Gastroesophageal sphincter (tissue), 3 donors: ENCODE measurements at regions not wholly inside any gene's neighbourhood (a gene's known extent, or its start where the extent isn't known, plus 50 kb on each side); places are given as distances from the start of the nearest gene placed in this dataset.

ENCODE experiments used
- CTCF ChIP-seq, 4 experiments: fragments of 200-600 bp in 2 of 4; fragments of 450-650 bp in 2 of 4; sonication (generic) in 1 of 4; IDR thresholded peaks; one replicate each; pipeline ENCODE4 v1.5.1; 2017 to 2019; ENCODE audit warnings: antibody characterized with exemption in 4 of 4, mild to moderate bottlenecking in 2 of 4, moderate library complexity in 2 of 4
- EP300 ChIP-seq: sonication (generic); formaldehyde crosslinking; IDR thresholded peaks from one replicate; pipeline ENCODE4 v1.6.1; 2017; ENCODE audit warnings: antibody characterized with exemption, mild to moderate bottlenecking
- POLR2A ChIP-seq, 2 donors: fragments of 450-650 bp; IDR thresholded peaks; one replicate each; pipeline ENCODE4 v1.6.1; 2017; ENCODE audit warnings: antibody characterized with exemption in 2 of 2, mild to moderate bottlenecking in 2 of 2, moderate library complexity in 1 of 2
- POLR2AphosphoS5 ChIP-seq: sonication (generic); formaldehyde crosslinking; IDR thresholded peaks from one replicate; pipeline ENCODE4 v1.6.1; 2017; ENCODE audit warnings: antibody characterized with exemption

- TF ChIP-seq POLR2A (IDR thresholded peaks at IDR 0.05) (no peak), POLR2AphosphoS5 (no peak), EP300 (no peak), CTCF (IDR thresholded peaks at IDR 0.05) (no peak)
These were observed 69.8 kb downstream of the MAP1LC3B2 start for GRCh38 chr12:116628989-116629388.
